GM23338 (cell line): ENCODE measurements at regions not wholly inside any gene's neighbourhood (a gene's known extent, or its start where the extent isn't known, plus 50 kb on each side); places are given as distances from the start of the nearest gene placed in this dataset.

Experiments used
- ATAC-seq: fragments of 200-7000 bp; cut with Tn5 transposase; 3 replicates; pipeline ENCODE4 v1.9.1; 2020
- DNase-seq: peaks from one replicate; pipeline ENCODE4 v3.0.0-alpha.2; 2015; ENCODE audit warnings: low spot score
- H2AFZ ChIP-seq: fragments of 200-600 bp; sonication (generic); 2 replicates; pipeline ENCODE4 v1.8.0; 2016; ENCODE audit warnings: antibody characterized with exemption, mild to moderate bottlenecking, moderate library complexity
- H3F3A ChIP-seq: fragments of 200-600 bp; sonication (generic); replicated peaks from 2 replicates; pipeline ENCODE4 v1.8.0; 2017; ENCODE audit warnings: antibody characterized with exemption, mixed run types, low read depth
- H3K27ac ChIP-seq: fragments of 200-600 bp; sonication (generic); 2 replicates; pipeline ENCODE4 v1.6.1; 2016; ENCODE audit warnings: low read depth
- H3K27me3 ChIP-seq: fragments of 200-600 bp; sonication (generic); 2 replicates; pipeline ENCODE4 v1.8.0; 2016; ENCODE audit warnings: mild to moderate bottlenecking, mixed run types, moderate library complexity; ENCODE audit not compliant: insufficient read depth
- H3K36me3 ChIP-seq: fragments of 200-600 bp; sonication (generic); 2 replicates; pipeline ENCODE4 v1.8.0; 2016; ENCODE audit warnings: mild to moderate bottlenecking; ENCODE audit not compliant: insufficient read depth
- H3K4me1 ChIP-seq: fragments of 200-600 bp; sonication (generic); 2 replicates; pipeline ENCODE4 v1.8.0; 2016; ENCODE audit warnings: mild to moderate bottlenecking, moderate library complexity; ENCODE audit not compliant: insufficient read depth
- H3K4me2 ChIP-seq: fragments of 200-600 bp; sonication (generic); 2 replicates; pipeline ENCODE4 v1.7.1; 2017; ENCODE audit warnings: mixed run types
- H3K4me3 ChIP-seq: fragments of 200-600 bp; sonication (generic); 2 replicates; pipeline ENCODE4 v1.6.1; 2016; ENCODE audit warnings: mixed run types
- H3K79me2 ChIP-seq: fragments of 200-600 bp; sonication (generic); replicated peaks from 2 replicates; pipeline ENCODE4 v1.8.0; 2017; ENCODE audit warnings: mild to moderate bottlenecking; ENCODE audit not compliant: insufficient read depth
- H3K9me2 ChIP-seq: fragments of 200-600 bp; sonication (generic); 2 replicates; pipeline ENCODE4 v1.8.0; 2017; ENCODE audit not compliant: insufficient read depth
- H4K20me1 ChIP-seq: fragments of 200-600 bp; sonication (generic); replicated peaks from 2 replicates; pipeline ENCODE4 v1.8.0; 2017; ENCODE audit warnings: mild to moderate bottlenecking; ENCODE audit not compliant: insufficient read depth
- H3K27ac Mint-ChIP-seq: 2 replicates; pipeline ENCODE4 v1.8.0; 2020; ENCODE audit warnings: inconsistent platforms, mild to moderate bottlenecking, moderate library complexity, mixed read lengths
- H3K27me3 Mint-ChIP-seq: 3 replicates; pipeline ENCODE4 v1.8.0; 2022; ENCODE audit warnings: low read depth, mild to moderate bottlenecking, moderate library complexity, mixed read lengths, inconsistent platforms; ENCODE audit not compliant: insufficient read depth, poor library complexity
- H3K36me3 Mint-ChIP-seq: 3 replicates; pipeline ENCODE4 v1.8.0; 2021; ENCODE audit warnings: low read depth, mild to moderate bottlenecking, inconsistent platforms, moderate library complexity, mixed read lengths
- H3K4me1 Mint-ChIP-seq: 3 replicates; pipeline ENCODE4 v1.8.0; 2020; ENCODE audit warnings: mild to moderate bottlenecking, inconsistent platforms, mixed read lengths
- H3K4me3 Mint-ChIP-seq: 3 replicates; pipeline ENCODE4 v1.8.0; 2021; ENCODE audit warnings: moderate library complexity, mild to moderate bottlenecking, inconsistent platforms, mixed read lengths
- H3K9me3 Mint-ChIP-seq: 3 replicates; pipeline ENCODE4 v1.8.0; 2020; ENCODE audit warnings: moderate library complexity, mild to moderate bottlenecking, inconsistent platforms, mixed read lengths
- CTCF ChIP-seq, 2 experiments: fragments of 200-600 bp in 1 of 2; sonication (generic) in 1 of 2; conservative IDR thresholded peaks; 2 replicates each; pipeline versions ENCODE4 v1.5.1 to v1.6.1; 2016 to 2017; ENCODE audit warnings: antibody characterized with exemption in 2 of 2, low read depth in 2 of 2, mild to moderate bottlenecking in 2 of 2, moderate library complexity in 1 of 2
- EZH2phosphoT487 ChIP-seq: fragments of 200-600 bp; sonication (generic); IDR thresholded peaks from one replicate; pipeline ENCODE4 v1.8.1; 2018; ENCODE audit warnings: antibody characterized with exemption; ENCODE audit not compliant: unreplicated experiment
- JUNB ChIP-seq: IDR thresholded peaks from one replicate; pipeline ENCODE4 v1.6.1; 2016; ENCODE audit warnings: antibody characterized with exemption; ENCODE audit not compliant: unreplicated experiment
- POLR2AphosphoS5 ChIP-seq: IDR thresholded peaks from 2 replicates; pipeline ENCODE4 v1.6.1; 2016; ENCODE audit warnings: antibody characterized with exemption, low read depth
- STAT1 ChIP-seq: IDR thresholded peaks from one replicate; pipeline ENCODE4 v1.6.1; 2016; ENCODE audit warnings: antibody characterized with exemption; ENCODE audit not compliant: unreplicated experiment
- ZNF114 ChIP-seq: fragments of 250-450 bp; sonication (Bioruptor Pico); IDR thresholded peaks from 2 replicates; pipeline ENCODE4 v1.5.0; 2020; ENCODE audit warnings: mild to moderate bottlenecking, moderate library complexity
- ZNF331 ChIP-seq: fragments of 250-450 bp; sonication (Bioruptor Pico); IDR thresholded peaks from 2 replicates; pipeline ENCODE4 v1.5.0; 2020; ENCODE audit warnings: low read depth, mild to moderate bottlenecking, moderate library complexity
- ZNF462 ChIP-seq: fragments of 250-450 bp; sonication (Bioruptor Pico); IDR thresholded peaks from 2 replicates; pipeline ENCODE4 v1.5.0; 2020; ENCODE audit warnings: mild to moderate bottlenecking, moderate library complexity
- TF ChIP-seq, protein P1 (sequence below): IDR thresholded peaks from one replicate; pipeline ENCODE4 v1.6.1; 2018; ENCODE audit warnings: antibody characterized with exemption; ENCODE audit not compliant: unreplicated experiment

DNA sequence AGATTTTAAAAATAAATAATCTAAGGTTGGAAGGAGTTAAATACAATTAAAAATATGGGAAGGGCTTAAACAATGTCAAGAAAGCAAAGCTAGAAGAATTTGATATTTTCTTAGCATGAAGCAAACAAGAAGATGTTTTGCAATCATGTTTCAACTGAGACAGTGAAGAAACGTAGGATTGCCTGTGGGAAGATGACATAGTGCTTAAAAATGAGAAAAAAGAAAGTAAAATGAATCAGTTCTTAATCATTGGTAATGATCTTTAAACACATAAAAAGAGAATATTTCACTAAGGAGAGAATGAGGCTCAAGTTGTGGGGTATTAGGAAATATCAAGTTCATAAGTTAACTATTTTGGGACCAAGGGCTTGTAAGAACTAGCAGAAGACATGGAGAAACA is 855.0 kb downstream of the METTL15 start:
- H3K9me3 Mint-ChIP-seq, result no peaks in the 10 kb centered on the region
- DNase-seq (no peak), ATAC-seq (no peak)
- TF ChIP-seq CTCF (conservative IDR thresholded peaks at IDR 0.05; ENCODE audit: low read depth in 2 of 2) (no peak), ZNF462 (CRISPR knock-in tag) (no peak), EZH2phosphoT487 (no peak), ZNF331 (CRISPR knock-in tag) (no peak), STAT1 (no peak), ZNF114 (no peak), POLR2AphosphoS5 (no peak), JUNB (no peak)
- TF ChIP-seq, protein P1, sequence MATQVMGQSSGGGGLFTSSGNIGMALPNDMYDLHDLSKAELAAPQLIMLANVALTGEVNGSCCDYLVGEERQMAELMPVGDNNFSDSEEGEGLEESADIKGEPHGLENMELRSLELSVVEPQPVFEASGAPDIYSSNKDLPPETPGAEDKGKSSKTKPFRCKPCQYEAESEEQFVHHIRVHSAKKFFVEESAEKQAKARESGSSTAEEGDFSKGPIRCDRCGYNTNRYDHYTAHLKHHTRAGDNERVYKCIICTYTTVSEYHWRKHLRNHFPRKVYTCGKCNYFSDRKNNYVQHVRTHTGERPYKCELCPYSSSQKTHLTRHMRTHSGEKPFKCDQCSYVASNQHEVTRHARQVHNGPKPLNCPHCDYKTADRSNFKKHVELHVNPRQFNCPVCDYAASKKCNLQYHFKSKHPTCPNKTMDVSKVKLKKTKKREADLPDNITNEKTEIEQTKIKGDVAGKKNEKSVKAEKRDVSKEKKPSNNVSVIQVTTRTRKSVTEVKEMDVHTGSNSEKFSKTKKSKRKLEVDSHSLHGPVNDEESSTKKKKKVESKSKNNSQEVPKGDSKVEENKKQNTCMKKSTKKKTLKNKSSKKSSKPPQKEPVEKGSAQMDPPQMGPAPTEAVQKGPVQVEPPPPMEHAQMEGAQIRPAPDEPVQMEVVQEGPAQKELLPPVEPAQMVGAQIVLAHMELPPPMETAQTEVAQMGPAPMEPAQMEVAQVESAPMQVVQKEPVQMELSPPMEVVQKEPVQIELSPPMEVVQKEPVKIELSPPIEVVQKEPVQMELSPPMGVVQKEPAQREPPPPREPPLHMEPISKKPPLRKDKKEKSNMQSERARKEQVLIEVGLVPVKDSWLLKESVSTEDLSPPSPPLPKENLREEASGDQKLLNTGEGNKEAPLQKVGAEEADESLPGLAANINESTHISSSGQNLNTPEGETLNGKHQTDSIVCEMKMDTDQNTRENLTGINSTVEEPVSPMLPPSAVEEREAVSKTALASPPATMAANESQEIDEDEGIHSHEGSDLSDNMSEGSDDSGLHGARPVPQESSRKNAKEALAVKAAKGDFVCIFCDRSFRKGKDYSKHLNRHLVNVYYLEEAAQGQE, result no peak
- no peaks in the 10 kb centered on the region for H3K36me3 Mint-ChIP-seq
- H3K27me3 Mint-ChIP-seq, result no peaks in the 10 kb centered on the region
- Histone ChIP-seq H3K4me3 (no peak overlapping the region), H3K27ac (no peak overlapping the region), H3K9me2 (peaks cover 7% of the 10 kb centered on the region; the same call in 1 of the 2 replicates), H3K27me3 (no peaks in the 10 kb centered on the region), H3K4me1 (no peaks in the 10 kb centered on the region), H3F3A (no peaks in the 10 kb centered on the region), H3K36me3 (no peaks in the 10 kb centered on the region), H2AFZ (no peak overlapping the region), H4K20me1 (no peaks in the 10 kb centered on the region), H3K79me2 (no peaks in the 10 kb centered on the region), H3K4me2 (no peak overlapping the region)
- no peak overlapping the region for H3K4me3 Mint-ChIP-seq
- H3K4me1 Mint-ChIP-seq, result peaks cover 4% of the 10 kb centered on the region; the same call in 2 of the 3 replicates
- no peak overlapping the region for H3K27ac Mint-ChIP-seq
